Fibroblast of skin of back (primary cell): ENCODE measurements at regions not wholly inside any gene's neighbourhood (a gene's known extent, or its start where the extent isn't known, plus 50 kb on each side); places are given as distances from the start of the nearest gene placed in this dataset.
"Not testable (repeated sequence)": the region's sequence is repeated elsewhere in the genome, so short reads cannot be mapped to it uniquely, and the experiment has no call there.

Source experiments
- DNase-seq: peaks from one replicate; pipeline ENCODE4 v3.0.0-alpha.2; 2013

DNA sequence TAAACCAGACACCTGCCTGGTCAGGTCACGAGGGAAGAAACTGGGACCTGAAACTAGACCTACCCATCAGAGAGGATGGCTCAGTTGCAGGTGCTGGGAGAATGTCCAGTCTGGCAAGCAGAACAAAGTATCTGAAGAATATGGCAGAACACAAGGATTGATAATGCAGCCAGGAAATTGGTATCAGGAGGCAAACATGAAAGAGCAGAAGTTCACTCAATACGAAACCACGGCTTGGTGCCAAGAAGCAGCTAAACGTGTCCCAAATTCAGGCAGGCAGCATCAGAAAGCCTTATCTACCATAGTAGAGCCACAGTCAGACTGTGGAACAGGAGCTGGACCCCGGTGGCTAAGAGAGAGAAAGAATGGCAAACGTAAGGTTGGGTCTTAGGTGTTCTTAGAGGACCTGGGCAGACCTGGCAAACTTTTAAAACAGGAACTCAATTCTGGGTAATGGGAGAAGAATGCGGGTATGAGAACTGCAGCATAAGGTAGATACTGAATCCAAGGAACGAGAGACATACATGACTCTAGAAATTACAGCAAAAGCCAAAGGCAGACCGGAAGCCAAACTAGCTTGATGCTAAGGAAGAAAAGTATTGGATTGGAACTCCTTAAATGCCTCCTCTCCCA is 169.0 kb upstream of the NECTIN3 start:
- DNase-seq, result no peak

- DNase-seq, result no peak
Measured at GRCh38 chr3:110903771-110904519, 167.7 kb upstream of the NECTIN3 start.

DNA sequence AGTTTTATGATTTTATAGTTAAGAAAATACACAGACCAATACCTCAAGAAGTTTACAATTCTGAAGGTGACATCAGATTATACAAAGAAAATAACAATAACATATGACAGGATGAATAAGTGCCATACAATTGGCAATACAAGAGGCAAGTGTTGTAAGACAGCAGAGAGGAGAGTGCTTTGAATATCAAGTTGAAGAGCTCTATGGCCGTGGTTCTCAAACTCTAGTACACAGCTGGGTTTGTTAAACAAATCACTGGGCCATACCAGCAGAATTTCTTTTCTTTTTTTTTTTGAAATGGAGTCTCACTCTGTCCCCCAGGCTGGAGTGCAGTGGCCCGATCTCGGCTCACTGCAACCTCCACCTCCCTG is 167.1 kb upstream of the NECTIN3 start:
- no peak for DNase-seq

GRCh38 chr3:110905121-110905520 is 166.5 kb upstream of the NECTIN3 start:
- DNase-seq, result no peak

DNA sequence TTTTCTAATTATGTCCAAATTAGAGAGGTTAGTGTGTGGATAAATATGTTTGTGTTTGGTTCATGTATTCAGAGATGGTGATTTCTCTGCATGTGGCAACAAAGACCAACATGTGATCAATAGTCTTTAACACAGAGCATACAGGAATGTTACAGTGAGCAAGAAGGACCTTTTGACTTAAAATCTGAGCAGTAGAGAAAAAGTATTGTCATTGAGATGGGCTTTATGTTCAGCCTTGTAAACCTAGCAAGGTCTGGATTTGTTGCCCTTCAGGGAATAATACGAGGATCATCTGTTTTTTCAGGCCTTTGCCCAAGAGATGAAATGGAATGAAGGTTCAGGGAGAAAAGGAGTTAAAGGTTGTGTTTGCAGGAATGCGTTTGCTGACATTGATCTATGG is 161.8 kb upstream of the NECTIN3 start:
- DNase-seq, result no peak

DNA sequence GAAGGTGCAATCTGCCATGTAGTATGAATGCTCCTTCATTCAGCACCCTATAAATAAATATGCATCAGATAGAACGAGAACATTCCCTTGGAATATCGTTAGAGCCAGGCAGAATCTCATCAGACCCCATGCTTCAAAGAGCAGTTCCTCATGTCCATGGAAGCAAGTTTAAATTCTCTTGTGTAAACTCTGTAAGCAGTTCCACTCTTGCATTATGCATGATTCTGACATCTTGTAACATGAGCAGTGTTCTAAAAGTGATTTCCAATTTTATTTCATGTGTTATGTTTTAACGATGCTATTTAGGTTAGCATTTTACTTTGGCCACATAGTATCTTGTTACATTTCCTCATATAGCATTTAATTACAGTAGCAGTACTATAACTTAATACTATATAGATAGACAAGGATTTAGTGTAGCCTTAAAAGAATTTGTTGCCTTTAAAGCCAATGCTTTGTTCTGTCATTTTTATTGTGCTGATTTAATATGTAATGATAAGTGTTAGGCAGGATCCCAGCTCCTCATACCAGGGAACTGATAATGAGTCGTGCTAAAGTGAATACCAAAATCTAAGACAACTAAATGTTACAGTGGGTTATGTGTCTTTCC is 161.2 kb upstream of the NECTIN3 start:
- DNase-seq, result no peak

DNA sequence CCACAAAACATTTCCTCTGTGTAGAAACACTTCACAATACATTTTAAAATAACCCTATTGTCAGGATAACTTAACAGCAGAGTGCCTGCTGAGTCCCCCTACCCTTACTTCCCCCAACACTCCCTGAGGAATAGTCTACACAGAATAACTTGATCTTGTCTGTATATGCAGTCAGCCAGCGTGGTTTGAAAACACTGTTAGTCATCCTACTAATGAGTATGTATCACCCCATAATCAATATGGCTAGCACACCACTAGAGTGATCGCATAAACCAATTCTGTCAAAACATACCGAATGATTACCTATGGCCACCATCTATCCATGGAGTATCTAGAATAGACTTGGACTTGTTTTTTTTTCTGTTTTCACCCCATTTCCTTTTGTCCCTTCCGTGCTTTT is 152.7 kb upstream of the NECTIN3 start:
- DNase-seq, result no peak

DNA sequence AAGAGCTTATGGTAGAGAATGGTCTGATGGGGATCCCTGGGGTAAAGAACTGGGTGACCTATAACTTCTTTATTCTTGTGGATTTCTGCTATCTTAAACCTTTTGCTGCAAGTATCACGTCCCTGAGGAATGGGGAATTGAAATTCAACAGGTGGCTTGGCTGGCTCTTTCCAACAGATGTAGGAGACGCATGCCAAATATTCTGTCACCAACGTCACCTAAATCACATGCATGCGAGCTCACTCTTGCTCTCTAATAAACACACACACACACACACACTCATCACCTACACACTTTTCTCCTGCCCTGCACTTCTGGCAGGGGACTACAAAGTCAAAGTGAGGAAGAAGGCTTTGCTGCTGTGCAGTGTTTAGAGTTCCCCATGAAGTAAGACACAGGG is 145.8 kb upstream of the NECTIN3 start:
- no peak for DNase-seq

DNA sequence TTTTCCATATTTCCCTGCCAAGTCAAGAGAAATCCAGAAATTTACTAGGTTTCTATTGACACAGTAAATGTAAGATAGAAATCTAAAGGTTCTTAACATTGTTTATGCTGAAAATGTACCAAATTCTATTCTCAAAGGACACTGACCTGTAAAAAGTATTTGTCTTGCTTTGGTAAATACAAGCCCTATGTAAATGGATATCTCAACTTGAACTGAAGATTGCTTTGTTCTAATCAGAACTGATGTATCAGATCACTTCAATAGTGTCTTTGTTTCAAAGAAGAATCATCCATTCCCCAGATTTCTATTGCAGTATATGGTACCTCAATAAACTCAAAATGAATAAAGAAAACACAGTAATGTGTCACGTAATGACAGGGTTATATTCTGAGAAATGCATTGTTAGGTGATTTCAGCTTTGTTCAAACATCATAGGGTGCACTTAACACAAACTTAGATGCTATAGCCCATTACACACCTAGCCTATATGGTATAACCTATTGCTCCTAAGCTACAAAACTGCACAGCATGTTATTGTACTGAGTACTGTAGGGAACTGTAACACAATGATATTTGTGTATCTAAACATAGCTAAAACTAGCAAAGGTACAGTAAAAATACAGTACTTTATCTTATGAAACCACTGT is 143.5 kb upstream of the NECTIN3 start:
- no peak for DNase-seq

DNA sequence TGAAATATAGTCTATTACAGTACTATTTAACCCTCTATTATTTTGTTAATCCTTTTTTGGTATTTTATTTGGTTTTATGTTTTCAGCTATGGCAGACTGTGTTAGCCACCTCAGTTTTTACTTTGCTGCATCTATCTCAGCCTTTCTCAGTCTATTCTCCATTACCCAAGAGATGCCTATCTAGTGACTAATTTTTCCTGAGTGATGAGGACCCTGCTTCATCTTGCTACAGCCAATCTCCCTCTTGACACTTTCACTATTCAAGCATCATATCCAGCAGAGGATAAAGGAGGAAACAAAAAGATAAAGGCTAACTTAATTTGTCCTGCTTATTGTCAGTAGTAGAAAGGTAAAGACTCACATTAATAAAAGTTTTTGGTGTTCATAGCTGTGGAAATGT is 141.8 kb upstream of the NECTIN3 start:
- peak; percentile 41 for DNase-seq

DNA sequence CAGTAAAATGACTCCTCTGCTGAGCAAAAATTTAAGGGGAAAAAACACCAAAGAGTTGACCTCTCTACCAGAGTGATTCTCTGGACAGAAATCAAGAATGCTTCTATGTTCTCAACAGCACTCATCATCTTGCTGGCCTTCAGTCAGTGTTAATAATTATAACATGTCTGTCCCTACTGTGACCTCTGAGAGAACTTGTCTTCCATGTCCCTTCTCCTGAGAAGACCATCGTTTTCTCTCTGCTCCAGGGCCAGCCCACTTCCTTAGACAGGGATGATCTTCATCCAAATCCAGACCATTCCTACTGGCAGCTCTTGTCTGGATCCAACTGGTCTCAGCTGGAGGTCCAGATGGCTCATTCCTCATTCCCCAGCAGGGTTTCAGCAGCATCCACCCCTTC is 139.0 kb upstream of the NECTIN3 start:
- peak; percentile 83 for DNase-seq

DNA sequence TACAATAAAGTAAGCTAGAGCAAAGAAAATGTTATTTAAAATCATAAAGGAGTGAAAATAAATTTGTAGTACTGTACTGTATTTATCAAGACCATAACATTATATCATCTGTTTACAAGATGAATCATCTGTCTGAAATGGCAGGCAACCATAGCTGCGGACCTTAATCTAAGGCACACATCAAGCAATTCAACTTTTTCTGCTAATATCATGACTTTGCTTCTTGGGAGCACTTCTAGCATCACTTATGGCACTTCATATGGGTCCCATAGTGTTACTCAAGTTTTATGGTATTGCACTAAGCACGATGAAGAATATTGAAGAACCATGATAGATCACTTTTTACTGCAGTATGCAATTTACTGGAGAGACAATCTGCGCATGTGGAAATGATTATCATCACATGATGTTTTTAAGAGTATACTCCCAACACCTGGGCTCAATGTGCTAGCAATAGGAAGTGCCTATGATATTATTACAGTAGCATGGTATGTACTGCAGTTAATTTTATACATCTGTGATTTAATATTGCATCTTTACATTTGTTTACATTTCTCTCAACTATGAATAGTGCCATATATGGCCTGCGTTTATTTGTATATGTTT is 137.7 kb upstream of the NECTIN3 start:
- peak; percentile 74 for DNase-seq

- no peak for DNase-seq
Measured at GRCh38 chr3:110938629-110939028, 133.0 kb upstream of the NECTIN3 start.

DNA sequence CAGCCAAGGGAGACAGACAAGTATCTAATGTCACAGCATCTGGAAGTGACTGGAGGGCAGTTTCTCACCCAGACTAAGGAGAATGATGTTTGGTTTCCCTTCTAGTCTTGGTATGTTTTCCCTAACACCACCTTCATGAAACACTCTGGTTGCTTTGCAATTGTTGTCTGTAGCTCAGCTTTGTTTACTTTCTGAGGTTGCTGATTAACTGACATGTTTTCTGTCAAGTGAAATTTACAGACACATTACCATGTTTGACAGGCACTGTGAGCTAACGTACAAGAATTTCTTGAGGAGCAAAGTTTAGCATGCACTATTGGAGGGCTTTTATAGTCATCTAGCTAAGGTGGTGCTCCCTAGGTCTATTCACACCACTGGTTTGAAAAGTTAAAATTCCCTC is 131.6 kb upstream of the NECTIN3 start:
- no peak for DNase-seq

DNA sequence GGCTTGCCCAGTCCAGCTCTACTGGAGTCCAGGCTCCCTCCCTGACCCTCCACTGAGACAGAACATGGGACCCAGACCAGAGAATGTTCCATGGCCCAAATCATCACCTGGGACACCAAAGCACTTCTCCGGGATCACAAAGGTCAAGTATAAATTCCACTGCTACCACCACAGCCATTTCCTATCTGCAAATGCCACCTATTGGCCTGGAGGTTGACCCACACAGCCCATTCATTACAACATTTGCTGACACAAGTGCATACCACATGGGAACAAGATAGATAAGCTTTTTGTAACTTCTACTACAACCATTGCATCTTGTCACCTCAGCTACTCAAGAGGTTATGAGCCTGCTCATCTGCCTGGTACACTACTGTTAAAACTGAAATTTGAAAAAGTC is 126.8 kb upstream of the NECTIN3 start:
- no peak for DNase-seq

- DNase-seq, result peak; percentile 45
Measured at GRCh38 chr3:110946810-110947209, 124.8 kb upstream of the NECTIN3 start.

- not testable (repeated sequence) for DNase-seq
Measured at GRCh38 chr3:110949194-110949593, 122.4 kb upstream of the NECTIN3 start.

- DNase-seq, result peak; percentile 58
Measured at GRCh38 chr3:110955301-110955880, 116.2 kb upstream of the NECTIN3 start.

- no peak for DNase-seq
Measured at GRCh38 chr3:110956081-110956480, 115.5 kb upstream of the NECTIN3 start.

DNA sequence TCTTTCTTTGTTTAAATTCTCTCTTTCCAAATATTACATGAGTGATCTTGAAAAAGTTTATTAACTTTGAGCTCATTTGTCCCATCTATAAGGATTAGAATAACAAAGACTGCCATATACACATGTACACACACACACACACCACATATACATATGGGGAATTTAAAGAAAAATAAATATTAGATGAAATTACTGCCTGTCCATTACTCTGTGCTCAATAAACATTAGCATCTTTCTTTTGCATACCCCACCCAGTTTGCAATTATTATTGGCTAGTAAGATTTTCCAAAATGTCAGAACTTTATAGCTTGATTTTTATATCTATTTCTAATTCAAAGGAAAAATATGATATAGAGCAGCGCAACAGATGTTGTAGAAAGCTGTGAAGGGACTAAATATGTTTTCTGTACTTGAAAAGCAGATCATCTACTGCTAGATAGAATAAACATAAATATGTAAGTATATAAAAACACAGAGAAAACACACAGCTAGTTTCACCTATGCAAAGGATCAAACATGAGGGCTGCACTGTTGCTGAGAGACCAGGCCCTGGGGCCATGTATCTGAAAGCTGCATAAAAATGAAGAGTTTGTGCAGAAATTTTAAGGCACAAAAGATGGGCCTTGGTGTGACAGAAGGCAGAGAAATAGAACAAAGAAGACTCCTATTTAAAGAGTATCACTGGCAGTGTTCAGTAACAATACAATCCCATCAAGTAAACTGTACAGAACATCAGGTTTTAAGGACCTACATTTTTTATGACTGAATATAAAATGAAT is 114.2 kb upstream of the NECTIN3 start:
- DNase-seq, result no peak

GRCh38 chr3:110958313-110959147 is 113.1 kb upstream of the NECTIN3 start:
- DNase-seq, result no peak
